Skin of body (tissue), 1 donor: ENCODE measurements at regions not wholly inside any gene's neighbourhood (a gene's known extent, or its start where the extent isn't known, plus 50 kb on each side); places are given as distances from the start of the nearest gene placed in this dataset.

Experiments used
- DNase-seq: peaks from one replicate; lab custom pipeline; 2025; lab: John Stamatoyannopoulos, UW

GRCh38 chr14:54343272-54344121, 53.3 kb upstream of the CDKN3 start:
- peak; percentile 11 for DNase-seq

DNA sequence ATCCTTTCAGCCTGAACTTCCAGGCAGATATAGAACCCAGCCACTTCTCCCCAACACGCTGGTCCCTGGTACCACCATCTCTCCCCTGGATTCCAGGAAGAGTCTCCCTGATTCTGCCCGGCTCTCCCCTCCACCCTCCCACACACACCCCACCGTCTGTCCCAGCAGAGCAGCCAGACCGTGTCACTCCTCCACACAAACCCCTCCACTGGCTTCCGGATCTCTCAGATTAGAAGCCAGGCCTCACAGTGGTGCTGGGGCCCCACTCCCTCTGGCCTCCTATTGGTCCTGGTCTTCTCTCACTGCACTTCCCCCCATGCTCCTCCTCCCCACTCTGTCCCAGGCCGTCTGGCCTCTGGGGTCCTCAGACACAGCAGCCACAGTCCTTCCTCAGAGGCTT, 52.4 kb upstream of the CDKN3 start:
- no peak for DNase-seq

DNA sequence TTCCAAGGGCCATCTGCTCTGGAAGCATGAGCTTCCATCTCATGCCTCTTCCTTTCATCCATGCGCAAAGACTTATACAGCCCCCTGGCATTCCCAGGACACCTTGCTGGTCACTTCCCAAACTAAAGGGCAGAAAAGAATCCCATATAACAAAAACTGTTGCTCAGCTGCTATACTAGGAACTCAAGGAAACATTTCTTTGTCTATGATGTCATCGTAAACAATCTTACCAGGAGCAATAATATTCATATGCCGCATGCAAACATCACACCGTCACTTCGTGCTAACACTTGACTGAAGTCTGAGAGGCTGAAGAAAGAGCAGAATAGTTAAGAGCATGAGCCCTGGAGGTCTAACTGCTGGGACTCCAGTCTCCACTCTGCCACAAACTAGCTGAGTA, 50.5 kb upstream of the CDKN3 start:
- DNase-seq: no peak
